HEK293 (cell line): ENCODE measurements at regions not wholly inside any gene's neighbourhood (a gene's known extent, or its start where the extent isn't known, plus 50 kb on each side); places are given as distances from the start of the nearest gene placed in this dataset.

Experiments used
- CTCF ChIA-PET: fragments of 350-600 bp; formaldehyde crosslinking; extraction: SDS; loops from one replicate; lab custom pipeline; 2021; ENCODE audit warnings: antibody characterized with exemption; lab: Yijun Ruan, JAX
- POLR2A ChIA-PET: fragments of 300-600 bp; formaldehyde crosslinking; extraction: SDS; loops from one replicate; lab custom pipeline; 2020; ENCODE audit warnings: antibody characterized with exemption, inconsistent platforms; lab: Yijun Ruan, JAX
- H3K27ac ChIP-seq: fragments of 200-500 bp; sonication (Bioruptor generic); 2 replicates; pipeline ENCODE4 v1.5.1; 2014; ENCODE audit warnings: low read depth, low read length, control low read depth, inconsistent platforms; ENCODE audit errors: extremely low read depth
- H3K36me3 ChIP-seq, 2 experiments: fragments of 200-500 bp in 1 of 2; sonication (Bioruptor generic) in 1 of 2; 1 replicate in 1 of 2; 2 replicates in 1 of 2; pipeline ENCODE4 v1.5.1; 2014 to 2017; ENCODE audit warnings: inconsistent platforms in 2 of 2, low read length in 2 of 2; ENCODE audit not compliant: control insufficient read depth in 2 of 2, insufficient read depth in 1 of 2
- H3K4me1 ChIP-seq: fragments of 200-500 bp; sonication (Bioruptor generic); 2 replicates; pipeline ENCODE4 v1.5.1; 2014; ENCODE audit warnings: mild to moderate bottlenecking, low read length, inconsistent platforms; ENCODE audit not compliant: control insufficient read depth, insufficient read depth
- H3K4me3 ChIP-seq: 2 replicates; pipeline ENCODE4 v1.5.1; 2011; ENCODE audit warnings: low read depth, mild to moderate bottlenecking, control low read depth, low read length, moderate library complexity
- H3K9me3 ChIP-seq: fragments of 200-500 bp; sonication (Bioruptor generic); 2 replicates; pipeline ENCODE4 v1.5.1; 2014; ENCODE audit warnings: low read depth, low read length, inconsistent platforms; ENCODE audit not compliant: control insufficient read depth, insufficient read depth
- EGR2 ChIP-seq: fragments of 450-650 bp; formaldehyde crosslinking; IDR thresholded peaks from 2 replicates; pipeline ENCODE4 v1.5.1; 2016; ENCODE audit warnings: low read depth, missing biosample characterization, missing genetic modification characterization
- GLIS2 ChIP-seq: fragments of 450-650 bp; formaldehyde crosslinking; IDR thresholded peaks from 2 replicates; pipeline ENCODE4 v1.5.1; 2016; ENCODE audit warnings: missing biosample characterization, missing genetic modification characterization
- IKZF3 ChIP-seq: fragments of 450-650 bp; IDR thresholded peaks from 2 replicates; pipeline ENCODE4 v1.5.0; 2018; ENCODE audit warnings: missing biosample characterization, mild to moderate bottlenecking, missing genetic modification characterization, moderate library complexity
- KLF1 ChIP-seq: fragments of 450-650 bp; formaldehyde crosslinking; IDR thresholded peaks from 2 replicates; pipeline ENCODE4 v1.5.1; 2016; ENCODE audit warnings: missing biosample characterization, missing genetic modification characterization
- MEIS1 ChIP-seq: sonication (generic); formaldehyde crosslinking; IDR thresholded peaks from 2 replicates; pipeline ENCODE4 v1.8.1; 2022; ENCODE audit warnings: missing genetic modification reagents, mild to moderate bottlenecking, borderline replicate concordance
- ZBTB1 ChIP-seq: fragments of 450-650 bp; formaldehyde crosslinking; IDR thresholded peaks from 2 replicates; pipeline ENCODE4 v1.5.1; 2016; ENCODE audit warnings: missing biosample characterization, missing genetic modification characterization
- ZNF10 ChIP-seq: fragments of 450-650 bp; formaldehyde crosslinking; IDR thresholded peaks from 2 replicates; pipeline ENCODE4 v1.5.1; 2017; ENCODE audit warnings: missing biosample characterization, missing genetic modification characterization
- ZNF155 ChIP-seq: fragments of 450-650 bp; formaldehyde crosslinking; IDR thresholded peaks from 2 replicates; pipeline ENCODE4 v1.5.1; 2016; ENCODE audit warnings: missing biosample characterization, missing genetic modification characterization
- ZNF174 ChIP-seq: fragments of 450-650 bp; formaldehyde crosslinking; IDR thresholded peaks from 2 replicates; pipeline ENCODE4 v1.5.0; 2017; ENCODE audit warnings: missing biosample characterization, mild to moderate bottlenecking, missing genetic modification characterization
- ZNF202 ChIP-seq: fragments of 450-650 bp; formaldehyde crosslinking; IDR thresholded peaks from 2 replicates; pipeline ENCODE4 v1.5.1; 2016; ENCODE audit warnings: missing biosample characterization, missing genetic modification characterization, borderline replicate concordance
- ZNF214 ChIP-seq: fragments of 450-650 bp; formaldehyde crosslinking; IDR thresholded peaks from 2 replicates; pipeline ENCODE4 v1.5.1; 2017; ENCODE audit warnings: missing biosample characterization, mild to moderate bottlenecking, missing genetic modification characterization, borderline replicate concordance
- ZNF239 ChIP-seq: fragments of 450-650 bp; formaldehyde crosslinking; IDR thresholded peaks from 2 replicates; pipeline ENCODE4 v1.5.1; 2016; ENCODE audit warnings: missing biosample characterization, missing genetic modification characterization
- ZNF266 ChIP-seq: fragments of 450-650 bp; formaldehyde crosslinking; IDR thresholded peaks from 2 replicates; pipeline ENCODE4 v1.5.1; 2016; ENCODE audit warnings: missing biosample characterization, missing genetic modification characterization, low read depth
- ZNF350 ChIP-seq: fragments of 450-650 bp; formaldehyde crosslinking; IDR thresholded peaks from 2 replicates; pipeline ENCODE4 v1.5.0; 2017; ENCODE audit warnings: missing biosample characterization, mild to moderate bottlenecking, missing genetic modification characterization
- ZNF391 ChIP-seq: fragments of 450-650 bp; formaldehyde crosslinking; IDR thresholded peaks from 2 replicates; pipeline ENCODE4 v1.5.1; 2016; ENCODE audit warnings: low read depth, missing biosample characterization, missing genetic modification characterization, borderline replicate concordance
- ZNF548 ChIP-seq: fragments of 450-650 bp; formaldehyde crosslinking; IDR thresholded peaks from 2 replicates; pipeline ENCODE4 v1.5.1; 2016; ENCODE audit warnings: missing biosample characterization, missing genetic modification characterization
- ZNF555 ChIP-seq: fragments of 450-650 bp; formaldehyde crosslinking; conservative IDR thresholded peaks from 2 replicates; pipeline ENCODE4 v1.5.1; 2017; ENCODE audit warnings: missing biosample characterization, mild to moderate bottlenecking, missing genetic modification characterization, inconsistent platforms
- TF ChIP-seq, protein P1 (sequence below): fragments of 450-650 bp; formaldehyde crosslinking; IDR thresholded peaks from 2 replicates; pipeline ENCODE4 v1.5.0; 2017; ENCODE audit warnings: missing biosample characterization, missing genetic modification characterization, borderline replicate concordance
- TF ChIP-seq, protein P2 (sequence below): fragments of 450-650 bp; formaldehyde crosslinking; IDR thresholded peaks from 2 replicates; pipeline ENCODE4 v1.5.1; 2016; ENCODE audit warnings: missing biosample characterization, missing genetic modification characterization
- TF ChIP-seq, protein P3 (sequence below): fragments of 450-650 bp; formaldehyde crosslinking; IDR thresholded peaks from 2 replicates; pipeline ENCODE4 v1.5.1; 2016; ENCODE audit warnings: missing biosample characterization, missing genetic modification characterization, borderline replicate concordance
- TF ChIP-seq, protein P4 (sequence below): fragments of 450-650 bp; formaldehyde crosslinking; IDR thresholded peaks from 2 replicates; pipeline ENCODE4 v1.5.1; 2017; ENCODE audit warnings: missing biosample characterization, missing genetic modification characterization
- TF ChIP-seq, protein P5 (sequence below): fragments of 450-650 bp; formaldehyde crosslinking; IDR thresholded peaks from 2 replicates; pipeline ENCODE4 v1.5.1; 2016; ENCODE audit warnings: missing biosample characterization, missing genetic modification characterization

GRCh38 chr2:236916181-236916580 lies 169.5 kb upstream of the COPS8 start (continued):
- TF ChIP-seq, protein P1, sequence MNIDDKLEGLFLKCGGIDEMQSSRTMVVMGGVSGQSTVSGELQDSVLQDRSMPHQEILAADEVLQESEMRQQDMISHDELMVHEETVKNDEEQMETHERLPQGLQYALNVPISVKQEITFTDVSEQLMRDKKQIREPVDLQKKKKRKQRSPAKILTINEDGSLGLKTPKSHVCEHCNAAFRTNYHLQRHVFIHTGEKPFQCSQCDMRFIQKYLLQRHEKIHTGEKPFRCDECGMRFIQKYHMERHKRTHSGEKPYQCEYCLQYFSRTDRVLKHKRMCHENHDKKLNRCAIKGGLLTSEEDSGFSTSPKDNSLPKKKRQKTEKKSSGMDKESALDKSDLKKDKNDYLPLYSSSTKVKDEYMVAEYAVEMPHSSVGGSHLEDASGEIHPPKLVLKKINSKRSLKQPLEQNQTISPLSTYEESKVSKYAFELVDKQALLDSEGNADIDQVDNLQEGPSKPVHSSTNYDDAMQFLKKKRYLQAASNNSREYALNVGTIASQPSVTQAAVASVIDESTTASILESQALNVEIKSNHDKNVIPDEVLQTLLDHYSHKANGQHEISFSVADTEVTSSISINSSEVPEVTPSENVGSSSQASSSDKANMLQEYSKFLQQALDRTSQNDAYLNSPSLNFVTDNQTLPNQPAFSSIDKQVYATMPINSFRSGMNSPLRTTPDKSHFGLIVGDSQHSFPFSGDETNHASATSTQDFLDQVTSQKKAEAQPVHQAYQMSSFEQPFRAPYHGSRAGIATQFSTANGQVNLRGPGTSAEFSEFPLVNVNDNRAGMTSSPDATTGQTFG (tag by site-specific recombination): no peak
- TF ChIP-seq, protein P2, sequence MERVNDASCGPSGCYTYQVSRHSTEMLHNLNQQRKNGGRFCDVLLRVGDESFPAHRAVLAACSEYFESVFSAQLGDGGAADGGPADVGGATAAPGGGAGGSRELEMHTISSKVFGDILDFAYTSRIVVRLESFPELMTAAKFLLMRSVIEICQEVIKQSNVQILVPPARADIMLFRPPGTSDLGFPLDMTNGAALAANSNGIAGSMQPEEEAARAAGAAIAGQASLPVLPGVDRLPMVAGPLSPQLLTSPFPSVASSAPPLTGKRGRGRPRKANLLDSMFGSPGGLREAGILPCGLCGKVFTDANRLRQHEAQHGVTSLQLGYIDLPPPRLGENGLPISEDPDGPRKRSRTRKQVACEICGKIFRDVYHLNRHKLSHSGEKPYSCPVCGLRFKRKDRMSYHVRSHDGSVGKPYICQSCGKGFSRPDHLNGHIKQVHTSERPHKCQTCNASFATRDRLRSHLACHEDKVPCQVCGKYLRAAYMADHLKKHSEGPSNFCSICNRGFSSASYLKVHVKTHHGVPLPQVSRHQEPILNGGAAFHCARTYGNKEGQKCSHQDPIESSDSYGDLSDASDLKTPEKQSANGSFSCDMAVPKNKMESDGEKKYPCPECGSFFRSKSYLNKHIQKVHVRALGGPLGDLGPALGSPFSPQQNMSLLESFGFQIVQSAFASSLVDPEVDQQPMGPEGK (tag by site-specific recombination): no peak
- TF ChIP-seq, all 188 proteins: peak for 0

DNA sequence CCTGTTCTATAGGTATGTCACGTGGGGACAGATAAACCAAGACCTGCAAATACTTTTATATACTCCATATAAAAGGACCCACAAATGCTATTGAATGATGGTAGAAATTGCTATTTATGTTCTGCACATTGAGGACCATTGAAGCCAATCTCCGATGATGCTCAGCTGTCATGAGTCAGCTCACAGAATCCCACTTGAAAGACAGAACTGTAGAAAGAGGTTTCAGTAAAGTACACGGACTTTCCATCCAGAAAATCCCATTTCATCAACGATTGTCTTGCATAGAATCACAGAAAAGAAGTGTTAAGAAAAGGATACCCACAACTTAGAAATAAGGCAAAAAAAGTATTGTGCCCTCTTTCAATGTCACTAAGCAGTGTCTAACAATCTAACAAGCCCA lies 169.0 kb upstream of the COPS8 start:
- no peaks in the 10 kb centered on the region for H3K4me1 ChIP-seq
- no peak overlapping the region for H3K27ac ChIP-seq
- H3K36me3 ChIP-seq: no peaks in the 10 kb centered on the region
- ChIA-PET CTCF (no interaction called here), POLR2A (no interaction called here)
- no peak overlapping the region for H3K4me3 ChIP-seq
- no peak for TF ChIP-seq ZNF174 (tag by site-specific recombination)
- no peak for TF ChIP-seq ZNF266 (tag by site-specific recombination)
- TF ChIP-seq ZNF202 (tag by site-specific recombination): no peak
- TF ChIP-seq ZBTB1: no peak
- TF ChIP-seq ZNF555 (tag by site-specific recombination): no peak
- no peak for TF ChIP-seq IKZF3 (tag by site-specific recombination)
- no peak for TF ChIP-seq ZNF214 (tag by site-specific recombination)
- TF ChIP-seq ZNF391: no peak
- no peak for TF ChIP-seq KLF1 (tag by site-specific recombination)
- TF ChIP-seq MEIS1 (CRISPR knock-in tag): no peak
- TF ChIP-seq, protein P3, sequence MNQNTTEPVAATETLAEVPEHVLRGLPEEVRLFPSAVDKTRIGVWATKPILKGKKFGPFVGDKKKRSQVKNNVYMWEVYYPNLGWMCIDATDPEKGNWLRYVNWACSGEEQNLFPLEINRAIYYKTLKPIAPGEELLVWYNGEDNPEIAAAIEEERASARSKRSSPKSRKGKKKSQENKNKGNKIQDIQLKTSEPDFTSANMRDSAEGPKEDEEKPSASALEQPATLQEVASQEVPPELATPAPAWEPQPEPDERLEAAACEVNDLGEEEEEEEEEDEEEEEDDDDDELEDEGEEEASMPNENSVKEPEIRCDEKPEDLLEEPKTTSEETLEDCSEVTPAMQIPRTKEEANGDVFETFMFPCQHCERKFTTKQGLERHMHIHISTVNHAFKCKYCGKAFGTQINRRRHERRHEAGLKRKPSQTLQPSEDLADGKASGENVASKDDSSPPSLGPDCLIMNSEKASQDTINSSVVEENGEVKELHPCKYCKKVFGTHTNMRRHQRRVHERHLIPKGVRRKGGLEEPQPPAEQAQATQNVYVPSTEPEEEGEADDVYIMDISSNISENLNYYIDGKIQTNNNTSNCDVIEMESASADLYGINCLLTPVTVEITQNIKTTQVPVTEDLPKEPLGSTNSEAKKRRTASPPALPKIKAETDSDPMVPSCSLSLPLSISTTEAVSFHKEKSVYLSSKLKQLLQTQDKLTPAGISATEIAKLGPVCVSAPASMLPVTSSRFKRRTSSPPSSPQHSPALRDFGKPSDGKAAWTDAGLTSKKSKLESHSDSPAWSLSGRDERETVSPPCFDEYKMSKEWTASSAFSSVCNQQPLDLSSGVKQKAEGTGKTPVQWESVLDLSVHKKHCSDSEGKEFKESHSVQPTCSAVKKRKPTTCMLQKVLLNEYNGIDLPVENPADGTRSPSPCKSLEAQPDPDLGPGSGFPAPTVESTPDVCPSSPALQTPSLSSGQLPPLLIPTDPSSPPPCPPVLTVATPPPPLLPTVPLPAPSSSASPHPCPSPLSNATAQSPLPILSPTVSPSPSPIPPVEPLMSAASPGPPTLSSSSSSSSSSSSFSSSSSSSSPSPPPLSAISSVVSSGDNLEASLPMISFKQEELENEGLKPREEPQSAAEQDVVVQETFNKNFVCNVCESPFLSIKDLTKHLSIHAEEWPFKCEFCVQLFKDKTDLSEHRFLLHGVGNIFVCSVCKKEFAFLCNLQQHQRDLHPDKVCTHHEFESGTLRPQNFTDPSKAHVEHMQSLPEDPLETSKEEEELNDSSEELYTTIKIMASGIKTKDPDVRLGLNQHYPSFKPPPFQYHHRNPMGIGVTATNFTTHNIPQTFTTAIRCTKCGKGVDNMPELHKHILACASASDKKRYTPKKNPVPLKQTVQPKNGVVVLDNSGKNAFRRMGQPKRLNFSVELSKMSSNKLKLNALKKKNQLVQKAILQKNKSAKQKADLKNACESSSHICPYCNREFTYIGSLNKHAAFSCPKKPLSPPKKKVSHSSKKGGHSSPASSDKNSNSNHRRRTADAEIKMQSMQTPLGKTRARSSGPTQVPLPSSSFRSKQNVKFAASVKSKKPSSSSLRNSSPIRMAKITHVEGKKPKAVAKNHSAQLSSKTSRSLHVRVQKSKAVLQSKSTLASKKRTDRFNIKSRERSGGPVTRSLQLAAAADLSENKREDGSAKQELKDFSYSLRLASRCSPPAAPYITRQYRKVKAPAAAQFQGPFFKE (tag by site-specific recombination): no peak
- no peak for TF ChIP-seq EGR2 (tag by site-specific recombination)
- TF ChIP-seq GLIS2 (tag by site-specific recombination): no peak
- TF ChIP-seq, protein P4, sequence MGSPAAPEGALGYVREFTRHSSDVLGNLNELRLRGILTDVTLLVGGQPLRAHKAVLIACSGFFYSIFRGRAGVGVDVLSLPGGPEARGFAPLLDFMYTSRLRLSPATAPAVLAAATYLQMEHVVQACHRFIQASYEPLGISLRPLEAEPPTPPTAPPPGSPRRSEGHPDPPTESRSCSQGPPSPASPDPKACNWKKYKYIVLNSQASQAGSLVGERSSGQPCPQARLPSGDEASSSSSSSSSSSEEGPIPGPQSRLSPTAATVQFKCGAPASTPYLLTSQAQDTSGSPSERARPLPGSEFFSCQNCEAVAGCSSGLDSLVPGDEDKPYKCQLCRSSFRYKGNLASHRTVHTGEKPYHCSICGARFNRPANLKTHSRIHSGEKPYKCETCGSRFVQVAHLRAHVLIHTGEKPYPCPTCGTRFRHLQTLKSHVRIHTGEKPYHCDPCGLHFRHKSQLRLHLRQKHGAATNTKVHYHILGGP: no peak
- TF ChIP-seq ZNF155 (tag by site-specific recombination): no peak
- TF ChIP-seq ZNF10 (tag by site-specific recombination): no peak
- TF ChIP-seq ZNF239 (tag by site-specific recombination): no peak
- no peak for TF ChIP-seq ZNF350 (tag by site-specific recombination)
- no peak for TF ChIP-seq ZNF548 (tag by site-specific recombination)
- TF ChIP-seq, protein P5, sequence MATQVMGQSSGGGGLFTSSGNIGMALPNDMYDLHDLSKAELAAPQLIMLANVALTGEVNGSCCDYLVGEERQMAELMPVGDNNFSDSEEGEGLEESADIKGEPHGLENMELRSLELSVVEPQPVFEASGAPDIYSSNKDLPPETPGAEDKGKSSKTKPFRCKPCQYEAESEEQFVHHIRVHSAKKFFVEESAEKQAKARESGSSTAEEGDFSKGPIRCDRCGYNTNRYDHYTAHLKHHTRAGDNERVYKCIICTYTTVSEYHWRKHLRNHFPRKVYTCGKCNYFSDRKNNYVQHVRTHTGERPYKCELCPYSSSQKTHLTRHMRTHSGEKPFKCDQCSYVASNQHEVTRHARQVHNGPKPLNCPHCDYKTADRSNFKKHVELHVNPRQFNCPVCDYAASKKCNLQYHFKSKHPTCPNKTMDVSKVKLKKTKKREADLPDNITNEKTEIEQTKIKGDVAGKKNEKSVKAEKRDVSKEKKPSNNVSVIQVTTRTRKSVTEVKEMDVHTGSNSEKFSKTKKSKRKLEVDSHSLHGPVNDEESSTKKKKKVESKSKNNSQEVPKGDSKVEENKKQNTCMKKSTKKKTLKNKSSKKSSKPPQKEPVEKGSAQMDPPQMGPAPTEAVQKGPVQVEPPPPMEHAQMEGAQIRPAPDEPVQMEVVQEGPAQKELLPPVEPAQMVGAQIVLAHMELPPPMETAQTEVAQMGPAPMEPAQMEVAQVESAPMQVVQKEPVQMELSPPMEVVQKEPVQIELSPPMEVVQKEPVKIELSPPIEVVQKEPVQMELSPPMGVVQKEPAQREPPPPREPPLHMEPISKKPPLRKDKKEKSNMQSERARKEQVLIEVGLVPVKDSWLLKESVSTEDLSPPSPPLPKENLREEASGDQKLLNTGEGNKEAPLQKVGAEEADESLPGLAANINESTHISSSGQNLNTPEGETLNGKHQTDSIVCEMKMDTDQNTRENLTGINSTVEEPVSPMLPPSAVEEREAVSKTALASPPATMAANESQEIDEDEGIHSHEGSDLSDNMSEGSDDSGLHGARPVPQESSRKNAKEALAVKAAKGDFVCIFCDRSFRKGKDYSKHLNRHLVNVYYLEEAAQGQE: no peak
- H3K9me3 ChIP-seq: no peaks in the 10 kb centered on the region
